Brain microvascular endothelial cell (primary cell): ENCODE measurements at regions not wholly inside any gene's neighbourhood (a gene's known extent, or its start where the extent isn't known, plus 50 kb on each side); places are given as distances from the start of the nearest gene placed in this dataset.

Source experiments
- DNase-seq: peaks from one replicate; pipeline ENCODE4 v3.0.0-alpha.2; 2020
- H3K27ac ChIP-seq: fragments of 250-450 bp; sonication (Bioruptor Pico); 2 replicates; pipeline ENCODE4 v1.5.1; 2020; ENCODE audit warnings: mild to moderate bottlenecking, moderate library complexity
- H3K27me3 ChIP-seq: fragments of 250-450 bp; sonication (Bioruptor Pico); replicated peaks from 2 replicates; pipeline ENCODE4 v1.5.1; 2020; ENCODE audit warnings: mild to moderate bottlenecking
- H3K36me3 ChIP-seq: fragments of 250-450 bp; sonication (Bioruptor Pico); replicated peaks from 2 replicates; pipeline ENCODE4 v1.5.1; 2020; ENCODE audit warnings: mild to moderate bottlenecking
- H3K4me3 ChIP-seq: 2 replicates; pipeline ENCODE4 v1.5.1; 2011; ENCODE audit warnings: low read depth, mild to moderate bottlenecking, control low read depth, low read length, moderate library complexity
- in situ Hi-C: cut with HindIII; loops from 2 replicates; pipeline ENCODE4 v1.10.0; 2017; ENCODE audit warnings: low sequenced_read_pairs, low pct_ligation_motif_present
- TF ChIP-seq, protein P1 (sequence below): IDR thresholded peaks from 2 replicates; pipeline ENCODE4 v1.5.1; 2011; ENCODE audit warnings: low read depth, mild to moderate bottlenecking, moderate library complexity, low read length, control low read depth, inconsistent platforms; ENCODE audit errors: missing control alignments

DNA sequence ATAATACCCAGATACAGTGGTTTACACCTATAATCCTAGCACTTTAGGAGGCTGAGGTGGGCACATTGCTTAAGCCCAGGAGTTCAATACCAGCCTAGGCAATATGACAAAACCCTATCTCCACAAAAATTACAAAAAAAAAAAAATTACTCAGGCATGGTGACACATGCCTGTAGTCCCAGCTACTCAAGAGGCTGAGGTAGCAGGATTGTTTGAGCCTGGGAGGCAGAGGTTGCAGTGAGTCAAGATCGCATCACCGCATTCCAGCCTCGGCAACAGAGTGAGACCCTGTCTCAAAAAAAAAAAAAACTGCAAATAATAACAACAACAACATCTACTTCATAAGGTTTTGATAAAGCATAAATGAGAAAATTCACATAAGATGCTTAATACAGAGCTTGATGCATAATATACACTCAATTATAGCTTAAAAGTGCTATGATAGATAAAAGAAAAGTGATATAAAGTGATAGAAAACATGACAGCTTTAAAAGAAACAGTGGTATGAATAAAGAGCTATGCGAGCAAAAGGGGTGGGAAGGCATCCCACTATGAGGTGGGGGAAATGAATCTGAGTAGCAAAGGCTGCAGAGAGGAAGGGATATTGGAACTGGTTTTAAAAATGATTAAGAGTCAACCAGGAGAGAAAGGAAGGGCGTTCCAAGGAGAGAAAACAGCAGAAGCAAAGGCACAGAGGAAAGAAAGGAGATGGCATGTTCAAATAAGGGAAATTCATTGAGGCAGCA is 197.6 kb downstream of the KIF18A start:
- Histone ChIP-seq H3K27me3 (no peaks in the 10 kb centered on the region), H3K27ac (peak overlapping the region; percentile 57), H3K4me3 (no peak overlapping the region), H3K36me3 (no peaks in the 10 kb centered on the region)
- in situ Hi-C loops = loop anchor here (25.0 kb wide), 1 partner anchor 198 kb away; the partner anchor contains the start of gene BDNF
- TF ChIP-seq, protein P1, sequence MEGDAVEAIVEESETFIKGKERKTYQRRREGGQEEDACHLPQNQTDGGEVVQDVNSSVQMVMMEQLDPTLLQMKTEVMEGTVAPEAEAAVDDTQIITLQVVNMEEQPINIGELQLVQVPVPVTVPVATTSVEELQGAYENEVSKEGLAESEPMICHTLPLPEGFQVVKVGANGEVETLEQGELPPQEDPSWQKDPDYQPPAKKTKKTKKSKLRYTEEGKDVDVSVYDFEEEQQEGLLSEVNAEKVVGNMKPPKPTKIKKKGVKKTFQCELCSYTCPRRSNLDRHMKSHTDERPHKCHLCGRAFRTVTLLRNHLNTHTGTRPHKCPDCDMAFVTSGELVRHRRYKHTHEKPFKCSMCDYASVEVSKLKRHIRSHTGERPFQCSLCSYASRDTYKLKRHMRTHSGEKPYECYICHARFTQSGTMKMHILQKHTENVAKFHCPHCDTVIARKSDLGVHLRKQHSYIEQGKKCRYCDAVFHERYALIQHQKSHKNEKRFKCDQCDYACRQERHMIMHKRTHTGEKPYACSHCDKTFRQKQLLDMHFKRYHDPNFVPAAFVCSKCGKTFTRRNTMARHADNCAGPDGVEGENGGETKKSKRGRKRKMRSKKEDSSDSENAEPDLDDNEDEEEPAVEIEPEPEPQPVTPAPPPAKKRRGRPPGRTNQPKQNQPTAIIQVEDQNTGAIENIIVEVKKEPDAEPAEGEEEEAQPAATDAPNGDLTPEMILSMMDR = no peak
- DNase-seq = peak; percentile 88

DNA sequence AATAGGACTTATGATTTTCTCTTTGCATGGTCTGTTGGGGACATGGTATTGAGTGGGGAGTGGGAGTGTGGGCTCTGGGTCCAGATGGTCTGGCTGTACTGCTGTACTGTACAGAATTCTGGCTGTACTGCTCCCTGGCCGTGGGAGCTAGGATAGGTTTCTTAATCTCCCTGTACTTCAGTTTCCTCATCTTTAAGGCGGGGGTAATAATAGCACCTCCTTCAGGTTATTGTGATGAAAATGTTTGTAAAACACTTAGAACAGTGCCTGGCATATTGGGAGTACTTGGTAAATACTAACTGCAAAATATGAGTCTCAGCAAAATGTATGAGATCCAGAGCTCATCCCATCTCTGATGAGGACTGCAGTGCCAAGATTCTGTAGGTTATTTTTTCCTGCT is 198.6 kb downstream of the KIF18A start:
- no peaks in the 10 kb centered on the region for H3K36me3 ChIP-seq
- DNase-seq = no peak
- TF ChIP-seq, protein P1 = no peak
- in situ Hi-C loops = loop anchor here (25.0 kb wide), 1 partner anchor 197 kb away; the partner anchor contains the start of gene BDNF
- no peak overlapping the region for H3K4me3 ChIP-seq
- no peaks in the 10 kb centered on the region for H3K27me3 ChIP-seq
- no peak overlapping the region for H3K27ac ChIP-seq

GRCh38 chr11:27908621-27909020 is 199.3 kb downstream of the KIF18A start:
- H3K27me3 ChIP-seq = no peaks in the 10 kb centered on the region

DNA sequence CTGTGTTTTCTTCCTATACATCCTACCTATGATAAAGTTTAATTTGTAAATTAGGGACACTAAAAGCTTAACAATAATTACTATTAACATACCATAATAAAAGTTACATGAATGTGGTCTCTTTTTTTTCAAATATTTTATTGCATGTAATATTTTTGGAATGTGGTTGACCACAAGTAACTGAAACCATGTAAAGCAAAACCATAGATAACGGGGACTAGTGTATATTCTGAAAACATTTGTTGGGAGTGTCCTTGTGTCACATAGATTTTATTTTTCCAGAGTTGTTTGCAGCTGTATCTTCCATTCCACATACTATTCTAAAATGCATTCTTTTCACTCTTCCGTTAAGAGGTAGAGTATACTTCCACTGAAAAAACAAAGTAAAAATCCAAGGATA is 200.4 kb downstream of the KIF18A start:
- in situ Hi-C loops = loop anchor here (25.0 kb wide), 1 partner anchor 195 kb away; the partner anchor contains the start of gene BDNF
- Histone ChIP-seq H3K27ac (no peak overlapping the region), H3K4me3 (no peak overlapping the region), H3K36me3 (no peaks in the 10 kb centered on the region), H3K27me3 (no peaks in the 10 kb centered on the region)
- no peak for DNase-seq
- TF ChIP-seq, protein P1 = no peak

More at GRCh38 chr11:27908621-27909020, 199.3 kb downstream of the KIF18A start:
- TF ChIP-seq, protein P1 = no peak
- Histone ChIP-seq H3K27ac (no peak overlapping the region), H3K36me3 (no peaks in the 10 kb centered on the region), H3K4me3 (no peak overlapping the region)
- DNase-seq = no peak
- in situ Hi-C loops = loop anchor here (25.0 kb wide), 1 partner anchor 196 kb away; the partner anchor contains the start of gene BDNF

GRCh38 chr11:27907091-27907490 is 200.9 kb downstream of the KIF18A start:
- no peaks in the 10 kb centered on the region for H3K36me3 ChIP-seq
- TF ChIP-seq, protein P1 = no peak
- H3K4me3 ChIP-seq = no peak overlapping the region
- DNase-seq = no peak
- H3K27ac ChIP-seq = no peak overlapping the region
- H3K27me3 ChIP-seq = no peaks in the 10 kb centered on the region
- in situ Hi-C loops = loop anchor here (25.0 kb wide), 1 partner anchor 195 kb away; the partner anchor contains the start of gene BDNF
